ELF-1 (cell line): ENCODE measurements at regions not wholly inside any gene's neighbourhood (a gene's known extent, or its start where the extent isn't known, plus 50 kb on each side); places are given as distances from the start of the nearest gene placed in this dataset.
"Not testable (repeated sequence)": the region's sequence is repeated elsewhere in the genome, so short reads cannot be mapped to it uniquely, and the experiment has no call there.

Experiments used
- DNase-seq: peaks from one replicate; pipeline ENCODE4 v3.0.0-alpha.2; 2016; ENCODE audit warnings: low read depth, low spot score

DNA sequence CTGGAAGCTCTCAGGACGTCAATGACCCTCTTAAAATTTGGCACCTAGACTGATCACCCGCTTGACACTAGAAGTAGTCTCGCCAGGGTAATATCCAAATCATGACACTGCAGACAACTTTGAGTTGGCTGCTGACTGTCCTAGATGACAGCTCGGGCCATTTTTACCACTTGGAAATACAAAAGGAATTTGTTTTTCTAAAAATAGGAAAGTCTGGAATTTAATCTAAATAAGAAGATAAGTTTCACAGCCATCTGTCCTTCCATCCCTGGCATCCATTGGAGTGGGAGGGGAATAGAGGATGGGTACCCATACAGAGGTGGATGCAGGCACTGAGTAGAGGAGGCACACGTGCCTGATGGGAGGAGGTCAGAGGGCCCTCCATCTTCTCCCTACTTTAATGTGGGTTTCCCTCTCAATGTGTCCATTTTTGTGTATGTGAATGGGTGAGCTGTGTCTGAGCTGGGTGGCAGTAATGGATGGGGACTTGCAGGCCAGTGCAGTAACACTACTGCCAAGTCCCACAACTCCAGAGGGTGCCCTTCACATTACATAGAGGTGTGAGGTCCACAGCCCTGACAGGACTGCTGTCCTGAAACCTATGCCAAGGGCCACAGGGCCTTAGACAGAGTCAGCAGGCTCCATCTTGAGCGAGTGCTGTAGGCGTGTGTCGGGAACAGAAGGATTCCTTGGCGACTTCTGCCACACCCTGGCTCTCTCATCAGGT is 104.8 kb upstream of the IPO9 start:
- no peak for DNase-seq

DNA sequence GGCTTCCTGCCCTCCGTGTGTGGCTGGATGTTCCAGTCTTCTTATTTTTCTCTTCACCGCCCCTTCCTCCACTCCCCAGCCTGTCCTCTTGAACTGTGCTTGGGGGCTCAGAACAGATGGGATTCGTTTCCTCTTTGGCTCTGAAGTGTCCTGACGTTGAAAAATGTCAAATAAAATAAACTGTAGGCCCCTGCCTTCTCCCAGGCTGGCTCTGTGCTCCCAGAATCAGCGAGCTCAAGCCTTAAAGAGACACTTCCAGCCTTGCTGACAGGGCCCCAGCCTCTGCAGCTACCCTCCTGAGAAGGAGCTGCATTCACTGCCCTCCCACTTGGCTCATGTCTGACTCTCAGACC is 104.2 kb upstream of the IPO9 start:
- DNase-seq, result no peak

- no peak for DNase-seq
These were observed 102.3 kb upstream of the IPO9 start for GRCh38 chr1:201726700-201727099.

GRCh38 chr1:201728731-201729130 is 100.2 kb upstream of the IPO9 start:
- no peak for DNase-seq

GRCh38 chr1:201729973-201730608 is 98.9 kb upstream of the IPO9 start:
- no peak for DNase-seq

- no peak for DNase-seq
These were observed 98.3 kb upstream of the IPO9 start for GRCh38 chr1:201730611-201731010.

- DNase-seq, result no peak
These were observed 97.8 kb upstream of the IPO9 start for GRCh38 chr1:201731142-201731541.

DNA sequence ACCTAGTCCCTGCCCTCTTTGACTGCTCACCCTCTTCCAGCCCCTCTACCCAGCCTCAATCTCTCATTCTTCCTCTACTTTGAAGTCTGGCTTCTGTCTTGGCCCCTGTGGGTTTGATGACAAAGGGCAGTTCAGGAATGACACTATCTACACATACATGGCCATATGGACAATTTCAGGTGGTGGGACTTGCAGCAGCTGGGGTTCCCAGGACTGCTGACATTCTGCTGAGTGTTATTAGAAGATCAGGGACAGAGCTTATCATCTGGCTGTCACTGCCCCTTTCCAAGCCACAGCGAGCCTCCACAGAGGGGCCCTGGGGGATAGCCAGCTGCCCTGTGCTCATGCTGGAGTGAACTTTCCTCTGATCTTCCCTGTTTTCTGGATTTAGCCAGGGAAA is 97.4 kb upstream of the IPO9 start:
- DNase-seq, result no peak

DNA sequence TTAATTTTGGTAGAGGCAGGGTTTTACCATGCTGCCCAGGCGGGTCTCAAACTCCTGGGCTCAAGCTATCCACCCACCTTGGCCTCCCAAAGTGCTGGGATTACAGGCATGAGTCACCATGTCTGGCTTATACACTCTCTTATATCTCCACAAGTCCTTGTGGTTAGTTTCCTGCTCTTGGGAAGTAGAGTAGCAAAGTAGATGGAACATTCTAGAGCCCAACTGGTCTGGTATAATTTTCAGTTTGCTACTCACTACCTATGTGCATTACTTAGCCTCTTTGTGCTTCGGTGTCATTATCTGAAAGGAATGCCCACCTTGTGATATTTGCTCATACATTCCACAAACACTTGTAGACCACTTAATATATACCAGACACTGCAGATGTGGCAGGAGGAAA is 96.6 kb upstream of the IPO9 start:
- no peak for DNase-seq

GRCh38 chr1:201734221-201734620 is 94.7 kb upstream of the IPO9 start:
- not testable (repeated sequence) for DNase-seq

- DNase-seq, result no peak
These were observed 94.2 kb upstream of the IPO9 start for GRCh38 chr1:201734786-201735185.

DNA sequence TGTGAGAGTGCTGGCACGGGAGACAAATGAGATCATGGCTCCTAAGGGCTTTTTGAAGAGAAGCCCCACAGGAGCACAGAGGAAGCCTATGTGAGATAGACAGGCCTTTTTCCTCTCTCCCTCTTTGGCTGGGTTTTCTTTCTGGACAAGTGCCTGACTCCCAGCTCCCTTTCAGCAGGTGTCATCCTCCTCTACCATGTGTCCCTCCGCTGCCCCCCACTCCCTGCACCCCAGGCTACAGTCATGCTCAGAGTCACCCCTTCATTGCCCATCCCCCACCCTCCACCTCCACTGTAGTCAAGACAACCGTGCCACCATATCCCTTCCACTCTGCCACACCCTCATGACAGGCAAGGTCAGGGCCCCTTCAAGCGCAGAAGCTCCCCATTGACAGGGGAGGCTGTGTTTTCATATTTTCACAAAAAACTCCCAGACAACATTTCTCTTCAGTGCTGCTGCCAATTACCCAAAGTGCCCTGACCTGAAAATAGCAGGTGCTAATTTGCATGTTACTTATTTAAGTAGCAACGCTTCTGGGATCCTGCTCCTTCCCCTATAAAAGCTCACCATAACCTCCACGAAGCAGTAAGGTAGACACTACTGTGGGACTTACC is 92.1 kb upstream of the IPO9 start:
- no peak for DNase-seq

- peak; percentile 68 for DNase-seq
These were observed 91.5 kb upstream of the IPO9 start for GRCh38 chr1:201737352-201738060.

GRCh38 chr1:201739080-201739479 is 89.9 kb upstream of the IPO9 start:
- DNase-seq, result no peak

DNA sequence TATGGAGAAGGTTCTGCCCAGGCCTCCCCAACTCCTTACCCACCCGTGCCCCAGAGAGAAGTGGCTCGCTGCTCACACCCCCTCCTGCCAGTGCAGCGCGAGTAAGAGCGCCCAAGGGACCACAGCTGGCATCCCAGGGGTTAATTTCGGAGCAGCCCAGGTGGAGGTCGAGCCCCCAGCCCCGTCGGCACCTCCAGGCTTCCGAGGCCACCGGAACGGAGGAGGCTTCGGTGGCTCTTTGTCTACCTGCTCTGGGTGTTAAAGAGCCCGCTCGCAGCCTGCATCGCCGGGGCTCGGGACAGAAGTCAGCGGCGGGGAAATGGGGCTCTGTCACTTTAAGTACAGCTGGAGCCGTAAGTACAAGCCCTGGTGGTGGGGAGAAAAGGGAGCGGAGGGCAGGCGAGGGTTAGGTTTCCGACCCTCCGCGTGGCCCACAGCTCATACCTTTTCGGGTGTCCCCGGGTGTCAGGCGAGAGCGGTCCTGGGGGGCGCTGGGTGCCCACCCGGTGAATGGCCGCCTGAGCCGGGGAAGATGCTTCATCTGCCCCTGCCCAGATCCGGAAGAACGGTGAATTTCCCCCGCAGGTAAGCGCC is 89.4 kb upstream of the IPO9 start:
- peak; percentile 78 for DNase-seq

- DNase-seq, result peak; percentile 54
These were observed 88.8 kb upstream of the IPO9 start for GRCh38 chr1:201740086-201740541.

GRCh38 chr1:201740670-201741111 is 88.3 kb upstream of the IPO9 start:
- DNase-seq, result no peak

DNA sequence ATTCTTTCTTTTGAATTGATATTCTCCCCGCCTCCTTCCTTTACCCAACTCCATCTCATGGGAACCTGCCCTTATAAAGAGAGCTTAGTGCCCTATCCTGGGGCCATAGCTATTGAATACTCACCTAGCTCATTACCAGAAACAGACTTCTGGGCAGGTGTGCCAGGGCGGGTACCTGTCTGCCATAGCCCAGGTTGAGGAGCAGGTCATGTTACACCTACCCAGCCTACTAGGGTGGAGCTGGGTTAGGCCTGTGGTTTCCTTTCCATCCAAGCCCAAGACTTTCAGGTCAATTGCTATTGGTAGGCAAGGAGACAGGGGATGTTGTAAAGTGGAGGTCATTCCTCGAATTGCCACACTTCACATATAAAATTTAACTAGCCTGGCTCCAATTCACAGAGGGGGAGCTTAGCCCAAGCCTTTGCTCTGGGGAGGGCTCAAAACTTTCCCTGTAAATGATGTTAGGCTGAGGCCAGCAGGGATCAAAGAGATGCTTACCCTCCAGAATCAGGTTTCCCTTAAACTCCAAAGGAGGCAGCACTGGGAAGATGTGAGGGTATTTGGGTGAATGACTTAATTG is 87.1 kb upstream of the IPO9 start:
- DNase-seq, result no peak

DNA sequence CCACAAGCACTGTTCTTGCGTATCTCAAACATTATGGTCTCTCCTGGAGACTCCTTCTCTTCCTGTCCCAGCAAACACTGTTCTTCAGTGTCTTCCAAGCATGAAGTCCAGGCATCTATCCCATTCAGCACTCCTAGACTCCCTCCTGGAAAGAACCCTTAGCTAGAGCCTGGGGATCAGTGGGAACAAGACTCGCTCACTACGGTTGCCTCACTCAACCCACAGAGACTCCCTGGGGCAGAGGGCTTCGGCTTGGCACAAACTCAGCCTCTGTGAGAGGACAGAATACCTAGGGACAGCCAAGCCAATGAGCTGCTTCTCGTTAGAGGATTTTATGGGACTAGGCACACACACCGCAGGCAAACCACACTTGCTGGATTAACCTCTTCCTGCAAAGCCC is 86.5 kb upstream of the IPO9 start:
- DNase-seq, result no peak

DNA sequence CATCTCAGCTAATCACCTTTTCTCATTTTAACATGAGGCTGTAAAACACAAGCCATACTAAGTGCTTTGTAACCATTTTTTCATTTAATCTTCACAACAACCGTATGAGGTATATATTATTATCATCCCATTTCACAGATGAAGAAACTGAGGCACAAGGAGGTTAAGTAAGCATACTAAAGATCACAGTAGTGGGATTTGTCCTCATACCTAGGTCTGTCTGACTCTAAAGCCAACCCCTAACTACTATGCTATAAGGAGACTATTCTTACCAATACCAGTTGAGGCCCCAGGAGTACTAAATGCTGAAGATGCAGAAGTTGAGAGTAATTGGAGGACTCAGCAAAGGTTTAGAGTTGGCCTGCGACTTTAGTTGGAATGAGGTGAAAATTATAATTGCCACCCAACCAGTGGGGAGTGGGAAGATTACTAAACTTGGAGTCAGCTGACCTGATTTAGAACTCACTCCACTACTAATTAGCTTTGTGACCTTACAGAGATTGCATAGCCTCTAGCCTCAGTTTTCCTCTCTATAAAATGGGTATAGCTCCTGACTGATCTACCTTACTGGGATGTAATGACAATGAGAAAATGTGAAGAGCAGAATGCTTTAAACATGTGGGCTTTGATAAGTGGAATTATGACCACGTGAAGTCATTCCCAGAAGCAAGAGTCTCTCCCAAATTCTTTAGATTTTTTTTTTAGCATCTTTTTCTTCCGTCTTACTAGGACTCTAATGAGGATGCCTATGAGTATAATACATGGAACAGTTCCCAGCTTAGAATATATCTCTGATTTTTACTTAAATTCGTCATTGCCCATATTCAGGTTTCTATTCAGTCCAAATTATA is 85.8 kb upstream of the IPO9 start:
- no peak for DNase-seq

DNA sequence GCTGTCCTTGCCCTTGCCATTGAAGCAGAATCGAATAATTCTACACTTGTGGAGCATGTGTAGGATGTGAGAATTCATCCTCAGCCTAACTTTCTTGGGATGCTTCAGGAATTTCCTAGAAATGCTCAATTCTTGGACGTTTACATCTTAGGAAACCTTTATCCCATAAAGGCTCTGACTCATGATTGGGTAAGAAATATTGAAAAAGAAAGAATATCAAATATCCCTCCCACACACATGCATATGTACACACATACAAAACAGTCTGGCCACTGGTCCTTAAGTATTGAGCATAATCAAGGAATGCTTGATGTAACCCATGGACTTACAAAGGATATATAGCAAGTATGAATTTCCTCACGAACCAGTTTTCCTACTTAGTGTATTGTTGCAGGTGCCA is 83.9 kb upstream of the IPO9 start:
- no peak for DNase-seq
